ENCODE measurements at regions not wholly inside any gene's neighbourhood (a gene's known extent, or its start where the extent isn't known, plus 50 kb on each side); places are given as distances from the start of the nearest gene placed in this dataset.

DNA sequence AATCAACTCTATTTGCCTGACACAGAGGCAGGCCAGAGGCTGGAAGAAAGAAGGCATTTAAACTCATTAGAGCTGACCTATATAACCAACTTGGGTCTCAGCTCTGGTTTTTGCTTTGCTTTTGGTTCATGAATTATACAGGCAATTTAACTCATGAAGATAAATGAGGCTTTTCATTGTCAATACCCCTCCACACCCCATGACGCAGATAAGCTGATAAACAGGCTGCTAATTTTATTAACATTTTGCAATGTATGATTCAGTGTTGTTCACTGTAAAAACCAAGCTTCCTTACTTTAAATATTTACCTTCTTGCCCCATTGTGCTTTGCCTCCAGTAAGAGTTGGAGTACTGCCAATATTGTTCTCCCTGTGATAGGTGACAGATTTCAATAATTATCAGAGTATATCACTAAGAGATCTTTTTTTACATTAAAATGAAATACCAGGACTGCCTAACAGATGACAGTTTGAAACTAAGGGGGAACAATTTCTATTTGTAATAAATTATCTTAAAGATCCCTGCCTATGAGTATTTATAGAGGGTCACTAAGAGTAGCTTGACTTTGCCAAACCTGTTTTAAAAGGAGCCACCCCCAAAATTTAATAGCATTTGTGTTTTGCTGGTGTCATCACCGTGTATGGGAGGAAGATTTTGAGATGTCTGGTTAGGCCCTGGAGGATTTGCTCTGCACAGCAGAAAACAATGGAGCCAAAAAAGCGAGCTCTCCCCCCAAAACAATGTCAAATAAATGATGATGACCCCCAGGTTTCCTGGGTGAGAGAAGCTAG is 472.7 kb upstream of the NBEA start:
- no peak for DNase-seq (ENCODE audit: extremely low read depth, insufficient read length)
- TF ChIP-seq CTCF (IDR thresholded peaks at IDR 0.05; ENCODE audit: insufficient read depth, low read length, poor library complexity, severe bottlenecking), result no peak
- Histone ChIP-seq H3K27me3 (replicated peaks; ENCODE audit: control insufficient read depth, insufficient read depth, low read length) (no peaks in the 10 kb centered on the region), H3K36me3 (ENCODE audit: control insufficient read depth, insufficient read depth, low read length) (no peaks in the 10 kb centered on the region), H3K4me3 (replicated peaks; ENCODE audit: low read depth, low read length) (no peak overlapping the region)

DNA sequence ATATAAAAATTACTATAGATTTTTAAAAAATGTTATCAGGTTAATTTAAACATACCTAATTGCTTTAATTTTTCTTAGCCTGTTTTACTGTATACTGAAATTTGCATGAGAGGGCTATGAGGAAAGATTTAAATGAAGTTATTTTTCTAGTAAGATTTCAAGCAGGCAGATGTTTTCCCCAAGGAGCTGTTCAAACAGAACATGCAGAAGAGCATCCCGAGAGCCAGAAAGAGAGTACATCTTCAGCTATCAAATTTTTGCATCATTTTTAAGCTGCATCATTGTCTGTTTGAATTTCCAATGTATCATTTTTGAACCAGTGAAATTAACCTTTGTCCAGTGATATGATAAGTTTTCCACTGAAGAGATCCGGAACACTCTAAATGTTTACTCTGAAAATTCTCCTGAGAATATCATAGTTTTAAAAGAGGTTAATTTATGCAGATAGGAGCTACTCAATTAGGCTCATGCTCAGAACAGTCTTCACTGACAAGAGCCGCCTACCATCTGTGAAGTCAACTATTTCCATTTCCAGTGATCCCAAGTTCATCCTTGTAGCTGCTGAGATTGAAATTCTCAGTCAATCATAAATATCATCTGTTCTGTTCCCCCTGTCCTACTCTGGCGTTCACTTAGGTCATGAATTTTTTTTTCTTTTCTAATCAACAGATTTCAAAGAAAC is 467.7 kb upstream of the NBEA start:
- Histone ChIP-seq H3K4me3 (replicated peaks; ENCODE audit: low read depth, low read length) (no peak overlapping the region), H3K27me3 (replicated peaks; ENCODE audit: control insufficient read depth, insufficient read depth, low read length) (no peaks in the 10 kb centered on the region), H3K36me3 (ENCODE audit: control insufficient read depth, insufficient read depth, low read length) (no peaks in the 10 kb centered on the region)
- DNase-seq (ENCODE audit: extremely low read depth, insufficient read length), result no peak
- no peak for TF ChIP-seq CTCF (IDR thresholded peaks at IDR 0.05; ENCODE audit: insufficient read depth, low read length, poor library complexity, severe bottlenecking)

- H3K27me3 ChIP-seq (replicated peaks; ENCODE audit: control insufficient read depth, insufficient read depth, low read length), result no peaks in the 10 kb centered on the region
- no peaks in the 10 kb centered on the region for H3K36me3 ChIP-seq (ENCODE audit: control insufficient read depth, insufficient read depth, low read length)
- TF ChIP-seq CTCF (IDR thresholded peaks at IDR 0.05; ENCODE audit: insufficient read depth, low read length, poor library complexity, severe bottlenecking), result no peak
- no peak overlapping the region for H3K4me3 ChIP-seq (replicated peaks; ENCODE audit: low read depth, low read length)
- DNase-seq (ENCODE audit: extremely low read depth, insufficient read length), result no peak
These were observed 463.7 kb upstream of the NBEA start for GRCh38 chr13:34478376-34478775.

DNA sequence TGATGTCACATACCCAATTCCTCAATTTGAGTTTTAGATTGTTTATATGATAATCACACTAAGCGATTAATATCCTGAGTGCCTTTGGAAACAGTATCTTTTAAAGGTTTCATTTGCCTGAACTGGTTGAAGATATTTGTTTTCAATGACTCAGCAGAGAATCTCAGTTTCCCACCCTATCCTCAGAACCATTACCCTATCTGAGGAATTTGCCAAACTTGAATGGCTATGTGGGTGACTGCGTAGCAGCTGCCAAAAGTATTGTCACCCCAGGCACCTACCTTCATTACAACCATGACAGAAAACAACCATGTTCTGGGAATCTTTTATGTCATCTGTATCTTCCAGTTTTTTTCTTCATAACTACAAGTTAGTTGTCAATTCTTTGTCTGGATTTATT is 440.1 kb upstream of the NBEA start:
- TF ChIP-seq CTCF (IDR thresholded peaks at IDR 0.05; ENCODE audit: insufficient read depth, low read length, poor library complexity, severe bottlenecking), result no peak
- no peak for DNase-seq (ENCODE audit: extremely low read depth, insufficient read length)
- no peaks in the 10 kb centered on the region for H3K27me3 ChIP-seq (replicated peaks; ENCODE audit: control insufficient read depth, insufficient read depth, low read length)
- no peaks in the 10 kb centered on the region for H3K36me3 ChIP-seq (ENCODE audit: control insufficient read depth, insufficient read depth, low read length)
- no peak overlapping the region for H3K4me3 ChIP-seq (replicated peaks; ENCODE audit: low read depth, low read length)

DNA sequence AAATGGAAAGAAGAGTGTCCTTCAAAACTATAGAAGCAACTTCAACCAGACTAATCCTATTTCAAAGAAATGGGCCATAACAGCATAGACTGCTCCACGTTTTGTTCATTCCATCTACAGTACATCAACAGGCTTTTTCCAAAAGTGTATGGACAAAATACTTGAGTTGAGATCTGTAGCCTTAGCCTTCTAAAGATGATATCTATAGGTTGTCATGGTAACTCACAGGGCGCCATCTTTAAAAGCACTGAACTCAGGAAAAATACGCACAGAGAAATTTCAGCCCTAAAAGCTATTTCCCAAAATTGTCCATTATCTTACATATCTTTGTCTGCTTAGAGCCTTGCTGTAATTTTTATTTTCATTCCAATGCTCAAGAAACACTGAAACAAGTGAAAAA is 439.4 kb upstream of the NBEA start:
- Histone ChIP-seq H3K4me3 (replicated peaks; ENCODE audit: low read depth, low read length) (no peak overlapping the region), H3K27me3 (replicated peaks; ENCODE audit: control insufficient read depth, insufficient read depth, low read length) (no peaks in the 10 kb centered on the region), H3K36me3 (ENCODE audit: control insufficient read depth, insufficient read depth, low read length) (no peaks in the 10 kb centered on the region)
- no peak for TF ChIP-seq CTCF (IDR thresholded peaks at IDR 0.05; ENCODE audit: insufficient read depth, low read length, poor library complexity, severe bottlenecking)
- no peak for DNase-seq (ENCODE audit: extremely low read depth, insufficient read length)
